OCI-LY1 (cell line): ENCODE measurements at regions not wholly inside any gene's neighbourhood (a gene's known extent, or its start where the extent isn't known, plus 50 kb on each side); places are given as distances from the start of the nearest gene placed in this dataset.

ENCODE experiments used
- CTCF ChIP-seq: fragments of 200-600 bp; sonication (generic), shearing (Covaris generic); IDR thresholded peaks from 2 replicates; pipeline ENCODE4 v1.5.1; 2017; ENCODE audit warnings: mild to moderate bottlenecking, antibody characterized with exemption, low read length, moderate library complexity, mixed read lengths
- EZH2 ChIP-seq: fragments of 200-600 bp; sonication (generic), shearing (Covaris generic); IDR thresholded peaks from 2 replicates; pipeline ENCODE4 v1.8.0; 2017; ENCODE audit warnings: borderline replicate concordance, mixed run types, mild to moderate bottlenecking, antibody characterized with exemption, low read length, moderate library complexity, mixed read lengths

- TF ChIP-seq EZH2 (no peak), CTCF (no peak)
These were observed 140.7 kb downstream of the QRSL1 start for GRCh38 chr6:106770081-106770480.
